H1 (cell line): ENCODE measurements at regions not wholly inside any gene's neighbourhood (a gene's known extent, or its start where the extent isn't known, plus 50 kb on each side); places are given as distances from the start of the nearest gene placed in this dataset.

Source experiments
- BRCA1 ChIP-seq: IDR thresholded peaks from 2 replicates; pipeline ENCODE4 v1.6.1; 2012; ENCODE audit warnings: low read depth, low read length, improper control_type of control experiment
- CEBPB ChIP-seq: IDR thresholded peaks from 2 replicates; pipeline ENCODE4 v1.6.1; 2012; ENCODE audit warnings: low read depth, low read length
- CHD1 ChIP-seq: IDR thresholded peaks from 2 replicates; pipeline ENCODE4 v1.6.1; 2012; ENCODE audit warnings: low read depth, low read length, improper control_type of control experiment
- CHD7 ChIP-seq: fragments of 300-600 bp; sonication (generic); IDR thresholded peaks from 2 replicates; pipeline ENCODE4 v1.7.1; 2012; ENCODE audit warnings: low read length, moderate library complexity, mild to moderate bottlenecking, inconsistent platforms; ENCODE audit not compliant: insufficient replicate concordance
- CTCF ChIP-seq, 3 experiments: IDR thresholded peaks; 1 replicate in 2 of 3; 2 replicates in 1 of 3; pipeline versions ENCODE4 v1.5.1 to v1.6.1; 2011; ENCODE audit warnings: low read length in 3 of 3, mild to moderate bottlenecking in 3 of 3, inconsistent platforms in 2 of 3, low read depth in 1 of 3, moderate library complexity in 1 of 3; ENCODE audit not compliant: insufficient read depth in 1 of 3; ENCODE audit errors: control extremely low read depth in 1 of 3
- MAX ChIP-seq: IDR thresholded peaks from 2 replicates; pipeline ENCODE4 v1.6.1; 2012; ENCODE audit warnings: inconsistent platforms
- POLR2A ChIP-seq, 2 experiments: IDR thresholded peaks; 1 replicate in 1 of 2; 2 replicates in 1 of 2; pipeline ENCODE4 v1.6.1; 2011; ENCODE audit warnings: low read depth in 2 of 2, low read length in 2 of 2, mild to moderate bottlenecking in 2 of 2; ENCODE audit errors: control extremely low read depth in 1 of 2
- POLR2AphosphoS5 ChIP-seq: IDR thresholded peaks from 2 replicates; pipeline ENCODE4 v1.6.1; 2011; ENCODE audit warnings: low read depth, low read length
- RXRA ChIP-seq: IDR thresholded peaks from 2 replicates; pipeline ENCODE4 v1.6.1; 2011; ENCODE audit warnings: low read depth, mild to moderate bottlenecking, low read length, moderate library complexity; ENCODE audit not compliant: insufficient read depth
- SIN3A ChIP-seq, 2 experiments: IDR thresholded peaks in 1 of 2; conservative IDR thresholded peaks in 1 of 2; 2 replicates each; pipeline ENCODE4 v1.6.1; 2011 to 2012; ENCODE audit warnings: low read length in 2 of 2, improper control_type of control experiment in 1 of 2, low read depth in 1 of 2, mild to moderate bottlenecking in 1 of 2
- SP1 ChIP-seq: IDR thresholded peaks from 2 replicates; pipeline ENCODE4 v1.6.1; 2011; ENCODE audit warnings: low read depth, low read length
- SRF ChIP-seq: IDR thresholded peaks from 2 replicates; pipeline ENCODE4 v1.6.1; 2011; ENCODE audit warnings: mild to moderate bottlenecking, low read depth, low read length, moderate library complexity
- SUZ12 ChIP-seq: fragments of 200-600 bp; sonication (generic); IDR thresholded peaks from 2 replicates; pipeline ENCODE4 v1.6.1; 2012; ENCODE audit warnings: mild to moderate bottlenecking, inconsistent platforms, low read length, moderate library complexity, mixed read lengths
- TAF1 ChIP-seq: IDR thresholded peaks from 2 replicates; pipeline ENCODE4 v1.6.1; 2011; ENCODE audit warnings: mild to moderate bottlenecking, low read depth, low read length

- no peak for TF ChIP-seq POLR2A (IDR thresholded peaks at IDR 0.05; ENCODE audit: control extremely low read depth in 1 of 2, low read depth in 2 of 2, low read length in 2 of 2)
- no peak for TF ChIP-seq CHD1
- no peak for TF ChIP-seq SUZ12
- TF ChIP-seq POLR2AphosphoS5 = no peak
- no peak for TF ChIP-seq CTCF (IDR thresholded peaks at IDR 0.05; ENCODE audit: control extremely low read depth in 1 of 3, insufficient read depth in 1 of 3, low read depth in 1 of 3, low read length in 3 of 3)
- TF ChIP-seq TAF1 = no peak
- no peak for TF ChIP-seq SRF
- no peak for TF ChIP-seq SIN3A (conservative IDR thresholded peaks at IDR 0.05 in 1 of 2, IDR thresholded peaks at IDR 0.05 in 1 of 2; ENCODE audit: low read depth in 1 of 2, low read length in 2 of 2)
- TF ChIP-seq MAX = no peak
- no peak for TF ChIP-seq CEBPB
- TF ChIP-seq SP1 = no peak
- TF ChIP-seq RXRA = no peak
- no peak for TF ChIP-seq BRCA1
- TF ChIP-seq CHD7 = no peak
Observed at GRCh38 chr2:40666398-40666797, 214.5 kb upstream of the SLC8A1 start.
